ENCODE measurements at regions not wholly inside any gene's neighbourhood (a gene's known extent, or its start where the extent isn't known, plus 50 kb on each side); places are given as distances from the start of the nearest gene placed in this dataset.

- H3K9me3 ChIP-seq (replicated peaks in 1 of 2; ENCODE audit: control insufficient read depth in 2 of 2, insufficient read depth in 1 of 2, low read depth in 1 of 2, low read length in 2 of 2), result no peaks in the 10 kb centered on the region
- H2BK15ac ChIP-seq (ENCODE audit: low read length), result no peak overlapping the region
- H2AFZ ChIP-seq (ENCODE audit: low read length), result no peak overlapping the region
- no peak overlapping the region for H3K23ac ChIP-seq (ENCODE audit: low read depth, low read length, poor library complexity)
- no peak overlapping the region for H3K18ac ChIP-seq (ENCODE audit: low read length)
- no peak overlapping the region for H2AK5ac ChIP-seq (ENCODE audit: low read depth, low read length)
- H2BK12ac ChIP-seq (ENCODE audit: low read length), result no peak overlapping the region
- H3K14ac ChIP-seq (ENCODE audit: low read length), result no peak overlapping the region
- no peak overlapping the region for H3K4ac ChIP-seq (ENCODE audit: low read length)
- no peak overlapping the region for H4K91ac ChIP-seq (ENCODE audit: low read depth, low read length, poor library complexity)
- H3K36me3 ChIP-seq (replicated peaks in 1 of 2; ENCODE audit: control insufficient read depth in 2 of 2, insufficient read depth in 2 of 2, low read length in 2 of 2), result no peaks in the 10 kb centered on the region
- no CpG with 5 or more reads among the region's 3 CpGs for WGBS, 2 donors (ENCODE audit: extremely low coverage in 2 of 2, insufficient read length in 2 of 2, insufficient replicate concordance in 1 of 2)
- no peak overlapping the region for H3K9ac ChIP-seq (ENCODE audit: low read depth, low read length, poor library complexity)
- H2BK120ac ChIP-seq (ENCODE audit: low read depth, low read length), result no peak overlapping the region
- H3K4me3 ChIP-seq (ENCODE audit: low read length in 2 of 2), result no peak overlapping the region
- DNase-seq (ENCODE audit: low spot score), result no peak
- H3K27ac ChIP-seq (replicated peaks; ENCODE audit: low read length), result no peak overlapping the region
- no peak overlapping the region for H4K8ac ChIP-seq (ENCODE audit: low read depth, low read length)
- no peaks in the 10 kb centered on the region for H3K27me3 ChIP-seq (ENCODE audit: control insufficient read depth in 3 of 3, insufficient read depth in 3 of 3, low read depth in 1 of 3, low read length in 3 of 3)
- H3K79me1 ChIP-seq (ENCODE audit: low read depth, low read length), result no peaks in the 10 kb centered on the region
- peaks cover 3 to 10% of the 10 kb centered on the region in 2 donors for H3K4me1 ChIP-seq (ENCODE audit: control insufficient read depth in 2 of 2, insufficient read depth in 1 of 2, low read depth in 1 of 2, low read length in 2 of 2)
- H2BK5ac ChIP-seq (ENCODE audit: low read length), result no peak overlapping the region
- no peak overlapping the region for H3K4me2 ChIP-seq (ENCODE audit: insufficient read depth, low read length, poor library complexity, severe bottlenecking)
These were observed 908.7 kb downstream of the TTLL7 start for GRCh38 chr1:83090195-83090594.

- no peak overlapping the region for H2BK5ac ChIP-seq (ENCODE audit: low read length)
- H2AK5ac ChIP-seq (ENCODE audit: low read depth, low read length), result no peak overlapping the region
- H3K4me1 ChIP-seq (ENCODE audit: control insufficient read depth in 2 of 2, insufficient read depth in 1 of 2, low read depth in 1 of 2, low read length in 2 of 2), result peaks cover 0 to 3% of the 10 kb centered on the region in 2 donors
- no peak overlapping the region for H2BK120ac ChIP-seq (ENCODE audit: low read depth, low read length)
- no peak overlapping the region for H4K91ac ChIP-seq (ENCODE audit: low read depth, low read length, poor library complexity)
- H3K27me3 ChIP-seq (ENCODE audit: control insufficient read depth in 3 of 3, insufficient read depth in 3 of 3, low read depth in 1 of 3, low read length in 3 of 3), result no peaks in the 10 kb centered on the region
- H3K4me3 ChIP-seq (ENCODE audit: low read length in 2 of 2), result no peak overlapping the region
- no peak overlapping the region for H3K4ac ChIP-seq (ENCODE audit: low read length)
- H2BK15ac ChIP-seq (ENCODE audit: low read length), result no peak overlapping the region
- no peak overlapping the region for H2BK12ac ChIP-seq (ENCODE audit: low read length)
- WGBS, 2 donors (ENCODE audit: extremely low coverage in 2 of 2, insufficient read length in 2 of 2, insufficient replicate concordance in 1 of 2), result no CpG with 5 or more reads among the region's 2 CpGs
- H3K79me1 ChIP-seq (ENCODE audit: low read depth, low read length), result no peaks in the 10 kb centered on the region
- no peak overlapping the region for H3K9ac ChIP-seq (ENCODE audit: low read depth, low read length, poor library complexity)
- H2AFZ ChIP-seq (ENCODE audit: low read length), result no peak overlapping the region
- no peak overlapping the region for H4K8ac ChIP-seq (ENCODE audit: low read depth, low read length)
- DNase-seq (ENCODE audit: low spot score), result no peak
- H3K9me3 ChIP-seq (replicated peaks in 1 of 2; ENCODE audit: control insufficient read depth in 2 of 2, insufficient read depth in 1 of 2, low read depth in 1 of 2, low read length in 2 of 2), result no peaks in the 10 kb centered on the region
- H3K23ac ChIP-seq (ENCODE audit: low read depth, low read length, poor library complexity), result no peak overlapping the region
- H3K18ac ChIP-seq (ENCODE audit: low read length), result no peak overlapping the region
- H3K27ac ChIP-seq (replicated peaks; ENCODE audit: low read length), result no peak overlapping the region
- no peak overlapping the region for H3K4me2 ChIP-seq (ENCODE audit: insufficient read depth, low read length, poor library complexity, severe bottlenecking)
- no peak overlapping the region for H3K14ac ChIP-seq (ENCODE audit: low read length)
- H3K36me3 ChIP-seq (replicated peaks in 1 of 2; ENCODE audit: control insufficient read depth in 2 of 2, insufficient read depth in 2 of 2, low read length in 2 of 2), result no peaks in the 10 kb centered on the region
These were observed 911.1 kb downstream of the TTLL7 start for GRCh38 chr1:83087851-83088250.

GRCh38 chr1:83086986-83087512 is 911.9 kb downstream of the TTLL7 start:
- no peak overlapping the region for H2AK5ac ChIP-seq (ENCODE audit: low read depth, low read length)
- no peak overlapping the region for H3K27ac ChIP-seq (replicated peaks; ENCODE audit: low read length)
- WGBS, 2 donors (ENCODE audit: extremely low coverage in 2 of 2, insufficient read length in 2 of 2, insufficient replicate concordance in 1 of 2), result no CpG with 5 or more reads among the region's 6 CpGs

GRCh38 chr1:83086346-83086745 is 912.6 kb downstream of the TTLL7 start:
- no peak overlapping the region for H2BK5ac ChIP-seq (ENCODE audit: low read length)
- no peak overlapping the region for H2BK12ac ChIP-seq (ENCODE audit: low read length)
- no peak overlapping the region for H4K91ac ChIP-seq (ENCODE audit: low read depth, low read length, poor library complexity)
- H3K27ac ChIP-seq (replicated peaks; ENCODE audit: low read length), result no peak overlapping the region
- H2BK15ac ChIP-seq (ENCODE audit: low read length), result no peak overlapping the region
- H3K14ac ChIP-seq (ENCODE audit: low read length), result no peak overlapping the region
- H3K36me3 ChIP-seq (replicated peaks in 1 of 2; ENCODE audit: control insufficient read depth in 2 of 2, insufficient read depth in 2 of 2, low read length in 2 of 2), result no peaks in the 10 kb centered on the region
- H3K18ac ChIP-seq (ENCODE audit: low read length), result no peak overlapping the region
- DNase-seq (ENCODE audit: low spot score), result no peak
- H4K8ac ChIP-seq (ENCODE audit: low read depth, low read length), result no peak overlapping the region
- no peaks in the 10 kb centered on the region for H3K9me3 ChIP-seq (replicated peaks in 1 of 2; ENCODE audit: control insufficient read depth in 2 of 2, insufficient read depth in 1 of 2, low read depth in 1 of 2, low read length in 2 of 2)
- H3K27me3 ChIP-seq (ENCODE audit: control insufficient read depth in 3 of 3, insufficient read depth in 3 of 3, low read depth in 1 of 3, low read length in 3 of 3), result no peaks in the 10 kb centered on the region
- H3K79me1 ChIP-seq (ENCODE audit: low read depth, low read length), result no peaks in the 10 kb centered on the region
- no peak overlapping the region for H2BK120ac ChIP-seq (ENCODE audit: low read depth, low read length)
- no peak overlapping the region for H3K4ac ChIP-seq (ENCODE audit: low read length)
- peak overlapping the region; percentile 35 for H2AFZ ChIP-seq (ENCODE audit: low read length)
- no peak overlapping the region for H3K9ac ChIP-seq (ENCODE audit: low read depth, low read length, poor library complexity)
- no peak overlapping the region for H3K4me3 ChIP-seq (ENCODE audit: low read length in 2 of 2)
- H3K4me2 ChIP-seq (ENCODE audit: insufficient read depth, low read length, poor library complexity, severe bottlenecking), result no peak overlapping the region
- peaks cover 0 to 3% of the 10 kb centered on the region in 2 donors for H3K4me1 ChIP-seq (ENCODE audit: control insufficient read depth in 2 of 2, insufficient read depth in 1 of 2, low read depth in 1 of 2, low read length in 2 of 2)
- no CpG with 5 or more reads among the region's 2 CpGs for WGBS, 2 donors (ENCODE audit: extremely low coverage in 2 of 2, insufficient read length in 2 of 2, insufficient replicate concordance in 1 of 2)
- no peak overlapping the region for H2AK5ac ChIP-seq (ENCODE audit: low read depth, low read length)
- no peak overlapping the region for H3K23ac ChIP-seq (ENCODE audit: low read depth, low read length, poor library complexity)

More at GRCh38 chr1:83086986-83087512, 911.9 kb downstream of the TTLL7 start:
- Histone ChIP-seq H3K9me3 (replicated peaks in 1 of 2; ENCODE audit: control insufficient read depth in 2 of 2, insufficient read depth in 1 of 2, low read depth in 1 of 2, low read length in 2 of 2) (no peaks in the 10 kb centered on the region), H3K4ac (ENCODE audit: low read length) (no peak overlapping the region), H3K4me3 (ENCODE audit: low read length in 2 of 2) (no peak overlapping the region), H3K4me2 (ENCODE audit: insufficient read depth, low read length, poor library complexity, severe bottlenecking) (no peak overlapping the region), H3K18ac (ENCODE audit: low read length) (no peak overlapping the region), H4K91ac (ENCODE audit: low read depth, low read length, poor library complexity) (no peak overlapping the region), H3K27me3 (ENCODE audit: control insufficient read depth in 3 of 3, insufficient read depth in 3 of 3, low read depth in 1 of 3, low read length in 3 of 3) (no peaks in the 10 kb centered on the region), H3K9ac (ENCODE audit: low read depth, low read length, poor library complexity) (no peak overlapping the region), H2BK5ac (ENCODE audit: low read length) (no peak overlapping the region), H3K79me1 (ENCODE audit: low read depth, low read length) (no peaks in the 10 kb centered on the region), H3K14ac (ENCODE audit: low read length) (no peak overlapping the region), H2AFZ (ENCODE audit: low read length) (no peak overlapping the region), H3K23ac (ENCODE audit: low read depth, low read length, poor library complexity) (no peak overlapping the region), H4K8ac (ENCODE audit: low read depth, low read length) (no peak overlapping the region), H2BK15ac (ENCODE audit: low read length) (no peak overlapping the region), H3K4me1 (ENCODE audit: control insufficient read depth in 2 of 2, insufficient read depth in 1 of 2, low read depth in 1 of 2, low read length in 2 of 2) (peaks cover 0 to 3% of the 10 kb centered on the region in 2 donors), H2BK120ac (ENCODE audit: low read depth, low read length) (no peak overlapping the region), H3K36me3 (replicated peaks in 1 of 2; ENCODE audit: control insufficient read depth in 2 of 2, insufficient read depth in 2 of 2, low read length in 2 of 2) (no peaks in the 10 kb centered on the region), H2BK12ac (ENCODE audit: low read length) (no peak overlapping the region)
- DNase-seq (ENCODE audit: low spot score), result no peak
